Memory B cell (primary cell): ENCODE measurements at regions not wholly inside any gene's neighbourhood (a gene's known extent, or its start where the extent isn't known, plus 50 kb on each side); places are given as distances from the start of the nearest gene placed in this dataset.

Experiments
- ATAC-seq: fragments of 150-1000 bp; cut with Tn5 transposase; 2 replicates; pipeline ENCODE4 v1.10.0; 2021; ENCODE audit warnings: low read depth, mild to moderate bottlenecking, moderate library complexity
- DNase-seq, 2 donors: peaks; one replicate each; pipeline ENCODE4 v3.0.0; 2022; ENCODE audit warnings: low spot score in 2 of 2
- H3K27ac Mint-ChIP-seq: one replicate; pipeline ENCODE4 v1.8.0; 2022; ENCODE audit warnings: mild to moderate bottlenecking, moderate library complexity, mixed read lengths
- H3K27me3 Mint-ChIP-seq: one replicate; pipeline ENCODE4 v1.8.0; 2022; ENCODE audit warnings: mixed read lengths
- H3K36me3 Mint-ChIP-seq: one replicate; pipeline ENCODE4 v1.8.0; 2022; ENCODE audit warnings: mild to moderate bottlenecking, mixed read lengths
- H3K4me1 Mint-ChIP-seq: one replicate; pipeline ENCODE4 v1.8.0; 2022; ENCODE audit warnings: mixed read lengths
- H3K4me3 Mint-ChIP-seq: one replicate; pipeline ENCODE4 v1.8.0; 2022; ENCODE audit warnings: mild to moderate bottlenecking, moderate library complexity, mixed read lengths
- H3K9me3 Mint-ChIP-seq: one replicate; pipeline ENCODE4 v1.8.0; 2022; ENCODE audit warnings: mixed read lengths

GRCh38 chr5:118778941-118779340, 209.4 kb downstream of the DTWD2 start:
- DNase-seq: no peak
- peaks cover 3% of the 10 kb centered on the region for H3K27me3 Mint-ChIP-seq
- no peak overlapping the region for H3K27ac Mint-ChIP-seq
- H3K9me3 Mint-ChIP-seq: peaks cover 2% of the 10 kb centered on the region
- H3K4me3 Mint-ChIP-seq: no peak overlapping the region
- no peak for ATAC-seq
- H3K4me1 Mint-ChIP-seq: no peaks in the 10 kb centered on the region
- peaks cover 2% of the 10 kb centered on the region for H3K36me3 Mint-ChIP-seq

- Mint-ChIP-seq H3K27me3 (peaks cover 5% of the 10 kb centered on the region), H3K9me3 (peaks cover 2% of the 10 kb centered on the region), H3K4me1 (no peaks in the 10 kb centered on the region), H3K4me3 (no peak overlapping the region), H3K36me3 (peaks cover 2% of the 10 kb centered on the region), H3K27ac (no peak overlapping the region)
- DNase-seq (no peak), ATAC-seq (no peak)
Observed at GRCh38 chr5:118777189-118777736, 211.1 kb downstream of the DTWD2 start.

- DNase-seq: no peak
Observed at GRCh38 chr5:118776755-118777154, 211.6 kb downstream of the DTWD2 start.

GRCh38 chr5:118775790-118776499, 212.4 kb downstream of the DTWD2 start:
- ATAC-seq: no peak
- Mint-ChIP-seq H3K4me1 (no peaks in the 10 kb centered on the region), H3K27me3 (peaks cover 7% of the 10 kb centered on the region), H3K9me3 (peaks cover 1% of the 10 kb centered on the region), H3K4me3 (no peak overlapping the region), H3K36me3 (no peaks in the 10 kb centered on the region), H3K27ac (no peak overlapping the region)
- DNase-seq: no peak

More at GRCh38 chr5:118776755-118777154, 211.6 kb downstream of the DTWD2 start:
- Mint-ChIP-seq H3K9me3 (no peaks in the 10 kb centered on the region), H3K27me3 (peaks cover 4% of the 10 kb centered on the region), H3K27ac (no peak overlapping the region), H3K4me1 (no peaks in the 10 kb centered on the region), H3K4me3 (no peak overlapping the region), H3K36me3 (no peaks in the 10 kb centered on the region)
- no peak for ATAC-seq

GRCh38 chr5:118768607-118769175, 219.7 kb downstream of the DTWD2 start:
- H3K4me1 Mint-ChIP-seq: no peaks in the 10 kb centered on the region
- DNase-seq (no peak), ATAC-seq (no peak)
- H3K27ac Mint-ChIP-seq: no peak overlapping the region
- H3K27me3 Mint-ChIP-seq: peaks cover 12% of the 10 kb centered on the region
- H3K9me3 Mint-ChIP-seq: peaks cover 4% of the 10 kb centered on the region
- H3K36me3 Mint-ChIP-seq: no peaks in the 10 kb centered on the region
- H3K4me3 Mint-ChIP-seq: no peak overlapping the region

GRCh38 chr5:118762291-118762690, 226.1 kb downstream of the DTWD2 start:
- H3K27me3 Mint-ChIP-seq: peaks cover 4% of the 10 kb centered on the region
- H3K9me3 Mint-ChIP-seq: peaks cover 3% of the 10 kb centered on the region
- H3K4me1 Mint-ChIP-seq: no peaks in the 10 kb centered on the region
- H3K36me3 Mint-ChIP-seq: no peaks in the 10 kb centered on the region
- DNase-seq (no peak), ATAC-seq (no peak)
- no peak overlapping the region for H3K27ac Mint-ChIP-seq
- H3K4me3 Mint-ChIP-seq: no peak overlapping the region

GRCh38 chr5:118761814-118762213, 226.5 kb downstream of the DTWD2 start:
- ATAC-seq (no peak), DNase-seq (no peak)
- H3K36me3 Mint-ChIP-seq: no peaks in the 10 kb centered on the region
- H3K4me1 Mint-ChIP-seq: no peaks in the 10 kb centered on the region
- H3K4me3 Mint-ChIP-seq: no peak overlapping the region
- no peak overlapping the region for H3K27ac Mint-ChIP-seq
- H3K27me3 Mint-ChIP-seq: peaks cover 2% of the 10 kb centered on the region
- H3K9me3 Mint-ChIP-seq: peaks cover 3% of the 10 kb centered on the region

- Mint-ChIP-seq H3K4me1 (no peaks in the 10 kb centered on the region), H3K27ac (no peak overlapping the region), H3K9me3 (peaks cover 2% of the 10 kb centered on the region), H3K4me3 (no peak overlapping the region), H3K27me3 (peaks cover 5% of the 10 kb centered on the region), H3K36me3 (no peaks in the 10 kb centered on the region)
- ATAC-seq: no peak
- DNase-seq: no peak
Observed at GRCh38 chr5:118752969-118753368, 235.4 kb downstream of the DTWD2 start.

- Mint-ChIP-seq H3K4me1 (no peaks in the 10 kb centered on the region), H3K27me3 (peaks cover 6% of the 10 kb centered on the region), H3K9me3 (peaks cover 3% of the 10 kb centered on the region), H3K36me3 (no peaks in the 10 kb centered on the region), H3K27ac (no peak overlapping the region), H3K4me3 (no peak overlapping the region)
- DNase-seq: no peak
- no peak for ATAC-seq
Observed at GRCh38 chr5:118736396-118736795, 252.0 kb downstream of the DTWD2 start.

GRCh38 chr5:118733394-118733793, 255.0 kb downstream of the DTWD2 start:
- Mint-ChIP-seq H3K27me3 (peaks cover 2% of the 10 kb centered on the region), H3K4me1 (no peaks in the 10 kb centered on the region), H3K36me3 (no peaks in the 10 kb centered on the region), H3K9me3 (peaks cover 5% of the 10 kb centered on the region), H3K4me3 (no peak overlapping the region), H3K27ac (no peak overlapping the region)
- DNase-seq (no peak), ATAC-seq (no peak)

GRCh38 chr5:118728191-118728590, 260.2 kb downstream of the DTWD2 start:
- Mint-ChIP-seq H3K27ac (no peak overlapping the region), H3K4me3 (no peak overlapping the region), H3K4me1 (no peaks in the 10 kb centered on the region), H3K27me3 (peaks cover 8% of the 10 kb centered on the region), H3K36me3 (no peaks in the 10 kb centered on the region), H3K9me3 (peaks cover 1% of the 10 kb centered on the region)
- DNase-seq (no peak), ATAC-seq (no peak)

- no peak for DNase-seq
- no peaks in the 10 kb centered on the region for H3K4me1 Mint-ChIP-seq
- H3K36me3 Mint-ChIP-seq: no peaks in the 10 kb centered on the region
- H3K9me3 Mint-ChIP-seq: peaks cover 3% of the 10 kb centered on the region
- peaks cover 8% of the 10 kb centered on the region for H3K27me3 Mint-ChIP-seq
- no peak for ATAC-seq
- H3K27ac Mint-ChIP-seq: no peak overlapping the region
- H3K4me3 Mint-ChIP-seq: no peak overlapping the region
Observed at GRCh38 chr5:118726891-118727290, 261.5 kb downstream of the DTWD2 start.

GRCh38 chr5:118723021-118723338, 265.4 kb downstream of the DTWD2 start:
- H3K4me3 Mint-ChIP-seq: no peak overlapping the region
- H3K27me3 Mint-ChIP-seq: peaks cover 6% of the 10 kb centered on the region
- DNase-seq (no peak), ATAC-seq (no peak)
- no peaks in the 10 kb centered on the region for H3K36me3 Mint-ChIP-seq
- H3K27ac Mint-ChIP-seq: no peak overlapping the region
- H3K9me3 Mint-ChIP-seq: peaks cover 8% of the 10 kb centered on the region
- H3K4me1 Mint-ChIP-seq: no peaks in the 10 kb centered on the region

GRCh38 chr5:118722122-118723020, 266.0 kb downstream of the DTWD2 start:
- no peak overlapping the region for H3K27ac Mint-ChIP-seq
- ATAC-seq (no peak), DNase-seq (no peak)
- no peak overlapping the region for H3K4me3 Mint-ChIP-seq
- H3K4me1 Mint-ChIP-seq: no peaks in the 10 kb centered on the region
- peaks cover 3% of the 10 kb centered on the region for H3K27me3 Mint-ChIP-seq
- no peaks in the 10 kb centered on the region for H3K36me3 Mint-ChIP-seq
- H3K9me3 Mint-ChIP-seq: peaks cover 9% of the 10 kb centered on the region
